ENCODE measurements at regions not wholly inside any gene's neighbourhood (a gene's known extent, or its start where the extent isn't known, plus 50 kb on each side); places are given as distances from the start of the nearest gene placed in this dataset.

- TF ChIP-seq CTCF (IDR thresholded peaks at IDR 0.05) (no peak), POLR2A (IDR thresholded peaks at IDR 0.05) (no peak)
These were observed 234.8 kb downstream of the PYDC2 start for GRCh38 chr3:191695815-191696153.

Measured in adrenal gland (tissue), 5 donors.